ENCODE measurements at regions not wholly inside any gene's neighbourhood (a gene's known extent, or its start where the extent isn't known, plus 50 kb on each side); places are given as distances from the start of the nearest gene placed in this dataset.
A peak's percentile ranks its signal among the peaks of the same experiment; 100 is the strongest.
"Not testable (repeated sequence)": the region's sequence is repeated elsewhere in the genome, so short reads cannot be mapped to it uniquely, and the experiment has no call there.

DNA sequence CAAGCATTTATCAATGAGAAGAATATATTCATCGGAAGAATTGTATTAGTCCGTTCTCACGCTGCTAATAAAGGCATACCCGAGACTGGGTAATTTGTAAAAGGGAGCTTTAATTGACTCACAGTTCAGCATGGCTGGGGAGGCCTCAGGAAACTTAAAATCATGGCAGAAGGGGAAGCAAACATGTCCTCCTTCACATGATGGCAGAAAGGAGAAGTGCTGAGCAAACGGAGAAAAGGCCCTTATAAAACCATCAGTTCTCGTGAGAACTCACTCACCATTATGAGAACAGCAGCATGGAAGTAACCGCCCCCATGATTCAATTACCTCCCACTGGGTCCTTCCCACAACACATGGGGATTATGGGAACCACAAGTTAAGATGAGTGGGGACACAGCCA lies 1688.2 kb downstream of the SPATA31A7 start:
- DNase-seq, result not testable (repeated sequence)

DNA sequence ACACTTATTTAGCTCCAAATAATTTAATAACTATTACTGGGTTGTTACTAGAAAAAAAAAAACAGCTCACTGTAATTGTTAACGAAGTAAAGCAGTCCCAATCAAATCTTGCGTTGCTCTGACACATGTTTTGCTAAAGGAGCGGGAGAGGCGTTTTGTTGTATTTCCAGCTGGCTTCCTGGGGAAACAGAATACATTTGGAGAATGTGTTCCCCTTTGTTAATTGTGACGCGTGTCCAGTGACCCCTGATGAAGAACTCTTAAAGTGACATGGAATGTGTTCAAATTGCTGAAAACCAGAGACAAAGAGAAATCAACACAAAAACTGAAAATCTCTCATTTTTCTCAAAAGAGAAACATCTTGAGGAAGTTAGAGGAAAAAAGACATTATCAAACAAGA lies 1690.6 kb downstream of the SPATA31A7 start:
- DNase-seq, result not testable (repeated sequence)

DNA sequence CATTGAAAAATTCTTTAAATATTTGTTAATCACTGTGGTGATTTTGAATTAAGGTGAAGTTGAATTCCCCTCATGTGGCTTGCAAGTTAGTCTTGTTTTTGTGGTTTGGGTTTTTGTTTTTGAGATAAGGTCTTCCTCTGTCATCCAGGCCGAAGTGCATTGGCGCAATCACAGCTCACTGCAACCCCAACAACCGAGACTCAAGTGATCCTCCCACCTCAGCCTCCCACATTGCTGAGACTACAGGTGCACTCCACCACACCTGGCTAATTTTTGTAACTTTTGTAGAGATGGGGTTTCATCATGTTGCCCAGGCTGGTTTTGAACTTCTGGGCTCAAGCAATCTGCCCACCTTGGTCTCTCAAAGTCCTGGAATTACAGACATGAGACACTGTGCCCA lies 1691.1 kb downstream of the SPATA31A7 start:
- DNase-seq, result not testable (repeated sequence)

DNA sequence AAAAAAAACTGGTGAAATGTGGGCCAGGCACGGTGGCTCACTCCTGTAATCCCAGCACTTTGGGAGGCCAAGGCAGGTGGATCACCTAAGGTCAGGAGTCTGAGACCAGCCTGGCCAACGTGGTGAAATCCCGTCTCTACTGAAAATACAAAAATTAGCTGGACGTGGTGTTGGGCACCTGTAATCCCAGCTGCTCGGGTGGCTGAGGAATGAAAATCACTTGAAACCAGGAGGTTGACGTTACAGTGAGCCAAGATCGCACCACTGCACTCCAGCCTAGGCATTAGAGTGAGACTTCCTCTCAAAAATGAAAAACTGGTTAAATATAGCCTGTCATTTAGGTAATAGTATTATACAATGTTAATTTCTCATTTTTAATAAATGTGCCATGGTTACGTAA lies 1692.0 kb downstream of the SPATA31A7 start:
- not testable (repeated sequence) for DNase-seq

DNA sequence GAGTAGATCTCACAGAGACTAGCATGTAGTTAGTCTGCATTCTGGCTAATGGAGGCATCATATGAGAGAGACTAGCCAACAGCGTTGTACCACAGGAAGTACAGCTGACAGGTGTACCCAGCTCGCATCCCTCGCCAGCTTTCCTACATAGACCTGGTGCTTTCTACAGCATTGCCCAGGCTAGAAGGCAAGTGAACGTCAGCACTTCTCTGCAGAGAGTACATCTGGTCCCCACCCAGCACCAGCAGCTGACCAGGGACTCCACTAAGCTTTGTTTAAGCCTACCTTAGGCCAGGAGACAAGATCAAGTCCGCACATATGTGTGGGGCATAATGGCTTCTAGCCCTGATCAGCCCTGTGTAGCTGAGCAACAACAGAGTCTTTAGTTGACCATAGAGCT lies 1692.9 kb downstream of the SPATA31A7 start:
- not testable (repeated sequence) for DNase-seq

DNA sequence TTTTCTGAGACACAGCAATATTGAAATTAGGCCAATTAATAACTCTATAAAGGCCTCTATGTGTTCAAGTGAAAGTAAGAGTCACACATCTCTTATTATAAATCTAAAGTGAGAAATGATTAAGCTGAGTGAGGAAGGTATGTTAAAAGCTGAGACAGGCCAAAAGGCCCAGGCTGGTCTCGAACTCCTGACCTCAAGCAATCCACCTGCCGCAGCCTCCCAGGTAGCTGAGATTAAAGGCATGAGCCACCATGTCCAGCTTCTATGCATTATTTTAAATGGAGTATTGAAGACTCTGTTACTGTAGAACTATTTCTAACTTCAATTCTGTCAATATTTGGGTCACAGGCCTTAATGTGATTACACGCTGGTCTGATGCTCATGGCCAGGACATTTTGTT lies 1706.9 kb downstream of the SPATA31A7 start:
- not testable (repeated sequence) for DNase-seq

DNA sequence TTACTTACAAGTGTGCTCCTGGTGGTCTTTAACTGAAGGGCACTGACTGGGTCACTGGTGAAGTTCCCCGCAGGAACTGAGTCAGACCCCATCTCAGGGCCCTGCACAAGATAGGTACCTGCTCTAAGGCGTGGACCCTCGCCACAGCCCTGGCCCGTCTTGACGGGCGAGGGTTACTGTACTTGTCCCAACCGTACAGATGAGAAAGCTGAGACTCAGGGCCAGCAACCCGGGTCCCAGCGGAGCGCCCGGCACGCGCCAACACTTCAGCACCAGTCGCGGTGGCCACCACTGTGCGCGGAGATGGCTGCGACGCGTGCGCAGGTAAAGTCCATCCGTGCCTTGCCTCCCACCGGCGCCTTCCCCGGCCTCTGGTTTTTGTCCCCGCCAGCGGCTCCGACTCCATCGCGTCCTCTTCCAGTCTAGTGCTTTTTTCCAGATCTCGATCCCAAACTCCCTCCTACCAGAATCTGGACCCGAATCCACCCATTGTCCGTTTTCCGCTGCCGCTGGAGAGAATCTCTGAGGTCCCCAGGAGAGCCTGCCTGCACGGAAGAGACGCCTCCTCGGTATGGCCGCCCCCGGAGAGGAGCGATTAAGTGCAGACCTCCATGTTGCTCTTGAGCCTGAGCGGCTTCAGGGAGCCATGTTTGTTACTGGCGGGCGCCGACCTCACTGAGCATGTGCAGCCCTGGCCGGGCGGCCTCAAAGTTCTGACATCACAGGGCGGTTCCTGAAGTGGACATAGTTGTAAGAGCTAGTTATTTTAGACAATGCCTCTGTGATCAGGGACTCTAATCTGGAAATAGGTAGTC lies 1707.8 kb downstream of the SPATA31A7 start:
- peak; percentile 45 for DNase-seq

DNA sequence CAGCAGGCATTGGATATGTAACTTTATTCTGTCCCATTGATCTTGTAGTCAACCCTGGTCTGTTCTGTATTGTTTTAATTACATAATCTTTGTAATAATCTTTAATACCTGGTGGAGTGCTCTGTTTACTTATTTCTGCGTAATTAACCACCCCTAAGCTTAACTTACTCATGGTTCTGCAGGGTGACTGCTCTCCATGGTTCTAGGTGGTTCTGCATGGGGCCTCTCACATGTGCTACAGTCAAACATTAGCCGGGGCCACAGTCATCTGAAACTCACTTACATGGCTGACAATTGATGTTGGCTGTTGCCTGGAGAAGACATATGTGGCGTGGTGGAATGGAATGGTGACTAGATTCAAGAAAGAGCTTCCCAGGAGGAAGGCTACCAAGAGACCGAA lies 1709.8 kb downstream of the SPATA31A7 start:
- not testable (repeated sequence) for DNase-seq

DNA sequence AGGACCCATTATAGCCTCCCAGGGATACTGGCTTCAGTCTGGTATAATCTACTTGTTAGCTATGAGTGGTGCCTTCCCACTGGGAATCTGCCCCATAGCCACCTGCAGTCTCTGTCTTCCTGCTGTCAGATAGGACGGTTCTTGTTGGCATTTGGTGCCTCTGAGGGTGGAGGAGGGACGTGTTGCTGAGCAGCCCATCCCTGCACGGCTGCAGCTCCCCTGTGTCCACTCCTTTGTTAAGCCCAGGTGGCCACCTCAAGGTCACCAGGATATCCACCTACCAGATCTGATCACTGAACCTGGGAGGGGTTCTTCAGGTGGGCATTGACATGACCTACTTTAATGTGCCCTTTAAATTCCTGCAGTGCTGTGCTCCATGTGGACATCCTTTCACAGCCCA lies 1714.2 kb downstream of the SPATA31A7 start:
- DNase-seq, result not testable (repeated sequence)

DNA sequence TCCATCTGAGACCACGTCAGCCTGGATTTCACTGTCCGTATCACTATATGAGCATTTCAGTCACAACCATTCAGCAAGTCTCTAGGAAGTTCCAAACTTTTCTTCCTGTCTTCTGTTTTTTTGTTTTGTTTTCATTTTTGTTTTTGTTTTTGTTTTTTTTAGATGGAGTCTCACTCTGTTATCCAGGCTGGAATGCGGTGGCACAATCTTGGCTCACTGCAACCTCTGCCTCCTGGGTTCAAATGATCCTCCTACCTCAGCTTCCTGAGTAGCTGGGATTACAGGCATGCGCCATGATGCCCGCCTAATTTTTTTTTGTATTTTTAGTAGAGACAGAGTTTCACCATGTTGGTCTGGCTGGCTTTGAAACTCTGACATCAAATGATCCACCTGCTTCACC lies 1715.9 kb downstream of the SPATA31A7 start:
- DNase-seq, result not testable (repeated sequence)

DNA sequence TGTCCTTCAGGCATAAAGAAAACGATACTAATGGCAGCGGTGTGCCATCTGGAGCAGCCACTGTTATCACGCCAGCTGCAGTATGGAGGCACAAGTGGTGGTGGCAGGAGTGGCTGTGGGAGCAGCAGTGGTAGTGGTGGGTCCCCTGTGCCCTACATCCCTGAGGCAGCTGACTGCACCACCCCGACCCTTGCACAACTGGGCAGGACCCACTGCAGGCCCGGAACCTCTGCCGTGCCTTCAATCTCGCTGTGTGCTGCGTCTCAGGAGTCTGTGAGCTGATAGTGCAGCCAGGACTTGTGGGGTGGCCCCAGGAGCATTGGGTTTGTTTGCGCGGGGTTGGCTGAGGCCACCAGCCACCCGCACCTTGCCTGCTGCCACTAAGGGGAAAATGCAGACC lies 1718.0 kb downstream of the SPATA31A7 start:
- not testable (repeated sequence) for DNase-seq

DNA sequence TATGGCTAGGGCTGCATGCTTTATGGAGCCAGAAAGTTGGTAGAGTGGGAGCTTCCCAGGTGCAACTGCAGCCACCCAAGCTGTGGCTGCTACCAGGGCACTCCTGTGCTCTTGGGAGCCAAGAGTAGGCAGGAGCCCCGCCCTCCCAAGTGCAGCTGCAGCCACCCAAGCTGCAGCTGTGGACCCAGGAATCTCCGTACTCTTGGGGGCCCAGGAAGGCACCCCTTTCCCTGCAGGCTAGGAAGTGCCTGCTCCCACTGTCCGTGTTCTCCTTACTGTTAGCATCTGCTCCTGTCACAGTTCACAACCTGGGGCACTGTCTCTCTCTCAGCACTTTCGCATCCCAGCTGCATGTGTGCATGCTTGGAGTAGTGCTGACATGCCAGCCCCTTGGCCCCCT lies 1718.4 kb downstream of the SPATA31A7 start:
- DNase-seq, result not testable (repeated sequence)

DNA sequence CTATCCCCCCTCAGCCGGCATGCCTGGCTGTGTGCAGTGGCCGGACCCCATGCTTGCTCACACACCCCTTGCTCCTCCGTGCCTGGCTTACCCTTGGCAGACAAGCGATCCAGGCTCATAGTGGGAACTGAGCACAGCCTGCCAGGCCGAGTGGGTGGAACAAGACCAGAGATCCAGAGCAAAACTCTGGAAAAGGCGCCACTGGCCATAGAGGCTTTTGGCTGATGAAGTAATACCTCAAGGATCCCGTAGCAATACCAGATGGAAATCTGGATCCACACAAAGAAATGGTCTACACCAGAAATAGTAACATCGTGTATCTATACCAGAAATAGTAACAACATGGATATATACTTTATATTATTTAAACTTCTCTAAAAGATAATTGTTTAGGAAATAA lies 1719.6 kb downstream of the SPATA31A7 start:
- DNase-seq, result not testable (repeated sequence)

DNA sequence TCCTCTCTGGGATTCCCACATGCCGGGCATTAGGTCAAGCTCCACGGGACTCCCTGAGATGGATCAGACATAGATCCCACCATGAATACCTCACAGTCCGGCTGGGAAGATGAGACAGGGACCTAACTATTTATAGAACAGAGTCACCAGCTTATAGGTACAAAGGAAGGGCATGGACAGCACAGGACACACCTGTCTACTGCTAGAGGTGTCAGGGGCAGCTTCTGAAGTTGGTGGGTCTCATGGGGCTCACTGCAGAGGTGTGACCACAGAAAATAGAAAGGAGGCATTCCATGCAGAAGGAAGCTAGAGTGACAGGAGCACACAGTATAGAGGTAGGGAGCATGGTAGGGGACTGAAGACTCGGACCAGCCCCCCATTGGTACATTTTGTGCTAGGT lies 1722.4 kb downstream of the SPATA31A7 start:
- DNase-seq, result not testable (repeated sequence)

DNA sequence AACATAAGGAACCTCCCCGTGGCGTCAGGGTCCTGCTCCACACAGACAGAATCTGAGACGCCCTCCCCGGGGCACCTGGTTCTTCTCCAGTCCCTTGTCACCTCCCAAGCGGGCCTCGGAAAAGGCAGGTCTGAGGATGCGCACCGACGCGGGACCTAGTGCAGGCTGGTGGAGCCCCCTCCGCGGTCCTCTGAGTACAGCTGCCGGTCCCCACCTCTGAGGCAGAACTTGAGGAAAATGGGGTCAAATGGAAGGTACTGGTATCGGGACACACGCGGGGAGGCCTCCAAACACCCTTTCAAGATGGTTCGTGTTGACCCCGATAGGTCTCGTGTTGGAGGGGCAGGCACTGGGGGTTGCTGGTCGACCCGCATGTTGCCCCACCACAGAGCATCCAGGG lies 1725.3 kb downstream of the SPATA31A7 start:
- not testable (repeated sequence) for DNase-seq

DNA sequence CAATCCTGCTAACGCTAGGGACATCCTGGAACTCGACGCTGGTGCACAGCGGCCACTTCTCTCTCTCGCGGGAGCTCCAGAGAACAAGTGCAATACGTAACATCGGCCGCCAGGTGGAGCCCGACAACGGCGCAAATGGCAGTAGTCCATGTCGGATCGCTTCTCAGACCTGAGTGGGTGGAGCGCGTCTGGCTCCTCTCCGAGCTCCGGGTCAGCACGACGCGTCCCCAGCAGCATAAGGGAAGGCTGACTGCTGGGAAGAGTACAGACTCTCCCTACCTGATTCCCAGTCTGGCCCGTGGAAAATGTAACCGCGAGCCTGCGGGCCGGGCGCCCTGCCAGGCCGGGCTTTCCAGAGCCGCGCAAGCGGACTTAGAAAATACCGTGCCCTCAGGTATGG lies 1725.8 kb downstream of the SPATA31A7 start:
- not testable (repeated sequence) for DNase-seq

DNA sequence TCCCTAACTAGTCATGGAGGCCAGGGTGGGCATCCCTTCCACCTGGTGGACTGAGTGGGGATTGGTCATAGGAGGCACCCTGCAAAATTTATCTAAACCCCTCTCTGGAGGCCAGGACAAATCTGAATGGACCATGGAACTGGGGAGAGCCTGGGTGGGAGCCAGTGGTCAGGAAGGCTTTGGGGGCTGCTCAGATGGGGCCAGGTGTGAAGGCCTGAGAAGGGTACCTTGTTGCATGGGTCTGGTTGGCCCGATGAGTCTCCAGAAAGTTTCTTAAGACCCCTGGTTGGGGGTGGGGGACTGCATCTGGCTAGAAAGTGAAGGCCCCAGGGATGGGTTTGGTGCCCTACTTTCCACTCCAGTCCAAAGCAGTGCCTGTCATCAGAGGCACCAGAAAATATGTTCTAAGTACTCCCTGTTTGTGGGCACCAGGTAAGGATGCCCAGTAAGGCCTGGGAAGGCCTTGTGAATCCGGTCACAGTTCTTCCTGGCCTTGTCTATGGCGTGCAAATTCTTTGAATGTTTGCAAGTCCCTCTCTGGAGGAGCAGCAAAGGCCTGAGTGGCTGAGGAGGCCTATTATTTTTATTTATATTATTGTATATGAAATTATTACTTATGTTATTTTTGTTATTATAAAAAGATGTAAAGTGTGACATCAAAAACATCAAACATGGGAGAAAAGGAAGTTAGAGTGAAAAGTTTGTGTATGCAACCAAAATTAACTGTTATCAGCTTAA lies 1729.0 kb downstream of the SPATA31A7 start:
- not testable (repeated sequence) for DNase-seq

DNA sequence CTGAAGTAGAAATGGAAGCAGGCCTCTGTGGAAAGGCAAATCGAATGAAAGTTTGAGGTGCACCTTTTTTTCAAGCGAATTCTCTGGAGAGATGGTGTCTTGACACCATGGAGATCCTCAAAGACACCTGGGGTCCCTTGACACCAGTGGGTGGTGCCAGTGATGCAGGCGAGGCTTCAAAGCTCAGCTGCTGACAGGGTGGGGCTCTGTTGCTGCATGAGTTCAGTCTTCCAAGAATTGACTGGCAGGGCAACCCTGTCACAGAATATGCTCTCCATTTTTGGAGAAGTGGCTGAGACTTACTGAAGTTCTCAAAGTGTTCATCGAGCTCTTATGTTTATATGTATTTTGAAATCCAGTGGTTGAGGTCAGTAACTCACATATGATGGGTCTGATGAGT lies 1741.6 kb downstream of the SPATA31A7 start:
- DNase-seq, result not testable (repeated sequence)

DNA sequence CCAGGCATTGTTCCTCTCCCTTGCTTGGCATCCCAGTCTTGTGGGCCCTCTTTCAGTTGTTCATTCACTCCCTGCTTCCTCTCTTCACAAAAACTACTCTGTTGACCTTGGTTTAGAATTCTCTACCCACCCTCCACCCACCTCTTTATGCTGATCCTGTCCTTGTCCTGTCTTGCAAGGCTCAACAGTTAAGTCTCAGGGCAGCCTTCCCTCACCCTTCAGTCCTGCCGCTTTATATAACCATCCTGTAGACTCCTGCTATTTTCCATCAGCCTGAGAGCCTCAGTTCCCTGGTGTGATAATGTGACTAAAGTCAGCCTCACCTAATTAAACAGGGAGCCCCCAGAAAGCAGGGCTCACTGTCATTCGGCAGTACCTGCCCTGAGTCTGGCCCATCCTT lies 1763.0 kb downstream of the SPATA31A7 start:
- DNase-seq, result not testable (repeated sequence)

All from activated naive CD4-positive, alpha-beta T cell treated with Interleukin-2 at 50 U/mL for 16 hours (primary cell).